SH-SY5Y (cell line): ENCODE measurements at regions not wholly inside any gene's neighbourhood (a gene's known extent, or its start where the extent isn't known, plus 50 kb on each side); places are given as distances from the start of the nearest gene placed in this dataset.

Source experiments
- GATA2 ChIP-seq: IDR thresholded peaks from 2 replicates; pipeline ENCODE4 v1.6.1; 2011; ENCODE audit warnings: mild to moderate bottlenecking, low read depth, low read length
- GATA3 ChIP-seq: IDR thresholded peaks from 2 replicates; pipeline ENCODE4 v1.6.1; 2011; ENCODE audit warnings: low read depth, mild to moderate bottlenecking, low read length, moderate library complexity

GRCh38 chr12:42905419-42905705 is 315.8 kb upstream of the PRICKLE1 start:
- TF ChIP-seq GATA2 (no peak), GATA3 (no peak)
